Neural crest cell (in vitro differentiated cells): ENCODE measurements at regions not wholly inside any gene's neighbourhood (a gene's known extent, or its start where the extent isn't known, plus 50 kb on each side); places are given as distances from the start of the nearest gene placed in this dataset.

Experiments
- DNase-seq: peaks from one replicate; pipeline ENCODE4 v3.0.0; 2021; ENCODE audit warnings: low read depth, mixed read lengths, low spot score
- H3K27ac Mint-ChIP-seq: one replicate; pipeline ENCODE4 v1.8.0; 2021; ENCODE audit warnings: mild to moderate bottlenecking, mixed read lengths; ENCODE audit not compliant: unreplicated experiment
- H3K27me3 Mint-ChIP-seq: 2 replicates; pipeline ENCODE4 v1.8.0; 2021; ENCODE audit warnings: low read depth, mild to moderate bottlenecking, mixed read lengths
- H3K36me3 Mint-ChIP-seq: 2 replicates; pipeline ENCODE4 v1.8.0; 2021; ENCODE audit warnings: low read depth, mild to moderate bottlenecking, mixed read lengths
- H3K4me1 Mint-ChIP-seq: 2 replicates; pipeline ENCODE4 v1.8.0; 2021; ENCODE audit warnings: mixed read lengths
- H3K4me3 Mint-ChIP-seq: one replicate; pipeline ENCODE4 v1.8.0; 2021; ENCODE audit warnings: mild to moderate bottlenecking, mixed read lengths
- H3K9me3 Mint-ChIP-seq: 2 replicates; pipeline ENCODE4 v1.8.0; 2021; ENCODE audit warnings: mixed read lengths
- CTCF ChIP-seq: fragments of 200-600 bp; sonication (generic); conservative IDR thresholded peaks from 2 replicates; pipeline ENCODE4 v1.5.0; 2021; ENCODE audit warnings: antibody characterized with exemption, mild to moderate bottlenecking

GRCh38 chr5:106862450-106863193 is 808.1 kb downstream of the EFNA5 start:
- Mint-ChIP-seq H3K27ac (peak overlapping the region; percentile 7), H3K27me3 (no peaks in the 10 kb centered on the region), H3K36me3 (no peaks in the 10 kb centered on the region), H3K4me1 (peaks cover 19% of the 10 kb centered on the region), H3K4me3 (no peak overlapping the region), H3K9me3 (no peaks in the 10 kb centered on the region)
- no peak for DNase-seq
- TF ChIP-seq CTCF: no peak

GRCh38 chr5:106860398-106861044 is 810.2 kb downstream of the EFNA5 start:
- Mint-ChIP-seq H3K27me3 (no peaks in the 10 kb centered on the region), H3K4me3 (no peak overlapping the region), H3K27ac (peak overlapping the region; percentile 46), H3K9me3 (no peaks in the 10 kb centered on the region), H3K36me3 (no peaks in the 10 kb centered on the region), H3K4me1 (peaks cover 19% of the 10 kb centered on the region)
- no peak for DNase-seq
- no peak for TF ChIP-seq CTCF

- DNase-seq: no peak
- no peak for TF ChIP-seq CTCF
- no peaks in the 10 kb centered on the region for H3K9me3 Mint-ChIP-seq
- peaks cover 19% of the 10 kb centered on the region for H3K4me1 Mint-ChIP-seq
- H3K27me3 Mint-ChIP-seq: no peaks in the 10 kb centered on the region
- H3K4me3 Mint-ChIP-seq: no peak overlapping the region
- no peak overlapping the region for H3K27ac Mint-ChIP-seq
- no peaks in the 10 kb centered on the region for H3K36me3 Mint-ChIP-seq
These were observed 812.1 kb downstream of the EFNA5 start for GRCh38 chr5:106858616-106859015.

- Mint-ChIP-seq H3K36me3 (no peaks in the 10 kb centered on the region), H3K4me3 (no peak overlapping the region), H3K4me1 (peaks cover 8% of the 10 kb centered on the region), H3K27ac (no peak overlapping the region), H3K9me3 (no peaks in the 10 kb centered on the region), H3K27me3 (no peaks in the 10 kb centered on the region)
- no peak for TF ChIP-seq CTCF
- DNase-seq: no peak
These were observed 815.8 kb downstream of the EFNA5 start for GRCh38 chr5:106854922-106855321.

GRCh38 chr5:106854105-106854687 is 816.5 kb downstream of the EFNA5 start:
- no peaks in the 10 kb centered on the region for H3K36me3 Mint-ChIP-seq
- no peaks in the 10 kb centered on the region for H3K9me3 Mint-ChIP-seq
- H3K4me3 Mint-ChIP-seq: no peak overlapping the region
- H3K4me1 Mint-ChIP-seq: peaks cover 8% of the 10 kb centered on the region
- DNase-seq: no peak
- no peaks in the 10 kb centered on the region for H3K27me3 Mint-ChIP-seq
- TF ChIP-seq CTCF: no peak
- no peak overlapping the region for H3K27ac Mint-ChIP-seq
